IPS-18a (cell line): ENCODE measurements at regions not wholly inside any gene's neighbourhood (a gene's known extent, or its start where the extent isn't known, plus 50 kb on each side); places are given as distances from the start of the nearest gene placed in this dataset.

Experiments
- H3K27ac ChIP-seq: one replicate; pipeline ENCODE4 v1.5.1; 2013; ENCODE audit warnings: low read length
- H3K27me3 ChIP-seq: one replicate; pipeline ENCODE4 v1.6.1; 2013; ENCODE audit warnings: mild to moderate bottlenecking, low read length; ENCODE audit not compliant: control insufficient read depth, insufficient read depth
- H3K36me3 ChIP-seq: one replicate; pipeline ENCODE4 v1.6.1; 2013; ENCODE audit warnings: low read depth, low read length; ENCODE audit not compliant: control insufficient read depth
- H3K4me1 ChIP-seq: one replicate; pipeline ENCODE4 v1.6.1; 2013; ENCODE audit warnings: low read depth, low read length; ENCODE audit not compliant: control insufficient read depth
- H3K4me3 ChIP-seq: one replicate; pipeline ENCODE4 v1.5.1; 2013; ENCODE audit warnings: low read length
- H3K9ac ChIP-seq: one replicate; pipeline ENCODE4 v1.6.1; 2013; ENCODE audit warnings: mild to moderate bottlenecking, low read length, moderate library complexity
- H3K9me3 ChIP-seq: one replicate; pipeline ENCODE4 v1.6.1; 2013; ENCODE audit warnings: low read depth, low read length; ENCODE audit not compliant: control insufficient read depth

DNA sequence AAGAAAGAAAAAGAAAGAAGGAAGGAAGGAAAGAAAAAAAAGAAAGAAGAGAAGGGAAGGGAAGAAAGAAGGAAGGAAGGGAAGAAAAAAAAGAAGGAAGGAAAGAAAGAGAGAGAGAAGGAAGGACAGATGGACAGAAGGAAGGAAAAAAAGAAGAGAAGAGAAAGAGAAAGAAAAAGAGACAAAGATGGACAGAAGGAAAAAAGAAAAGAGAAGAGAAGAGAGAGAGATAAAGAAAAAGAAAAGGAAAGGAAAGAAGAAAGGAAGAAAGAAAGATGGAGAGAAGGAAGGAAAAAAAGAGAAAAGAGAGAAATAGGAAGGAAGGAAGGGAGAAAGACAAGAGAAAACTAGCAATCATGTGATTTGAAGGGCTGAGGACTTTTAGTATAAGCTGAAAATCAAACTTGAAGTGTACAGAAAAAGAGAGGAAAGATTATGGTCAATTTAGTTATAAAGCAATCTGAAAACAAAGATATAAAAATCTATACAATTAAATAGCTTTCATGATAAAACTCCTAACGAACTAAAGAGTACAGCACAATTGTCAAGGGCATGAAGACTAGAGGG, 115.3 kb downstream of the LTN1 start:
- Histone ChIP-seq H3K9ac (no peak overlapping the region), H3K4me3 (no peak overlapping the region), H3K36me3 (peaks cover 45% of the 10 kb centered on the region), H3K4me1 (no peaks in the 10 kb centered on the region), H3K9me3 (no peaks in the 10 kb centered on the region), H3K27me3 (no peaks in the 10 kb centered on the region), H3K27ac (no peak overlapping the region)

DNA sequence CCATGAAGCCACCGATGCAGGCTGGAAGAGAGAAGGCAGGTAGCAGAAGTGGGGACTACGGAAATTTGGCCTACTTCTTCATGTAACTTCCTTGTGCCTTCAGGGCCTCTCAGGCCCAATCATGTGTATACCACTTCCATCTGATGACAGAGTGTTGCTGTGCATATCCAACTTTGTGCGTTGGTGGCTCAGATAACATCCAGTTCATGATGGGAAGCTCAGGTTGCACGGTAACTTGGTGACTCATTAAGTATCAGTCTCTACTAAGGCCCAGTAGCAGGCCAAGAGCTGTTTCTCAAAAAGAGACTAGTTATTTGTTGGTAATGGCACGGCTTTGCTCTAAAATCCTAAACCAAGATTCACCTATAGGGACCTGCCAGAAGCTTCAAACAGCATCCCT, 117.6 kb downstream of the LTN1 start:
- H3K9me3 ChIP-seq = no peaks in the 10 kb centered on the region
- no peak overlapping the region for H3K9ac ChIP-seq
- H3K4me1 ChIP-seq = no peaks in the 10 kb centered on the region
- H3K36me3 ChIP-seq = peaks cover 40% of the 10 kb centered on the region
- no peaks in the 10 kb centered on the region for H3K27me3 ChIP-seq
- H3K4me3 ChIP-seq = no peak overlapping the region
- H3K27ac ChIP-seq = no peak overlapping the region

- Histone ChIP-seq H3K36me3 (peaks cover 37% of the 10 kb centered on the region), H3K9me3 (no peaks in the 10 kb centered on the region), H3K27ac (no peak overlapping the region), H3K27me3 (no peaks in the 10 kb centered on the region), H3K9ac (no peak overlapping the region), H3K4me3 (no peak overlapping the region), H3K4me1 (no peaks in the 10 kb centered on the region)
These were observed 120.5 kb downstream of the LTN1 start for GRCh38 chr21:28872218-28872617.

GRCh38 chr21:28871388-28872010, 121.2 kb downstream of the LTN1 start:
- Histone ChIP-seq H3K27ac (no peak overlapping the region), H3K36me3 (peaks cover 35% of the 10 kb centered on the region), H3K9me3 (no peaks in the 10 kb centered on the region), H3K27me3 (no peaks in the 10 kb centered on the region), H3K4me3 (no peak overlapping the region), H3K4me1 (no peaks in the 10 kb centered on the region), H3K9ac (no peak overlapping the region)

DNA sequence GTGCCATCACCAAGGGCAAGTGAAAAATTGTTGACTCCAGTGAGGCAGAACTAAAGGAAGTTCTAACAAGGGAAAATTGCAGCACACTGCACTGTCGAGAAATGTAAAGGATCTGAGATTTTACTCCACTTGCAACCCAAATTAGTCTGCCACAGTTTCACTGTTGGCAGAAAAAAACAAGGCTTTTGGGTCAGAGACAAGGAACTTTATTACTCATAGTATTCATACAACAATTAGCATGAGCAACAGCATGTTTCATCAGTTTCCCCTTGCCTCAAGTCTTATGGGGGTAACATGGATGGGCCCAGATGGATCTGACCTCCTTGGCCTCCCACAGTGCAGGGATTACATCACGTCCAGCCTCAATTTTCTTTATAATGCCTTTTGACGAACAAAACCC, 125.3 kb downstream of the LTN1 start:
- no peaks in the 10 kb centered on the region for H3K9me3 ChIP-seq
- H3K9ac ChIP-seq = no peak overlapping the region
- H3K4me1 ChIP-seq = no peaks in the 10 kb centered on the region
- no peak overlapping the region for H3K4me3 ChIP-seq
- peaks cover 7% of the 10 kb centered on the region for H3K36me3 ChIP-seq
- H3K27me3 ChIP-seq = no peaks in the 10 kb centered on the region
- no peak overlapping the region for H3K27ac ChIP-seq

- Histone ChIP-seq H3K9ac (no peak overlapping the region), H3K9me3 (no peaks in the 10 kb centered on the region), H3K27me3 (no peaks in the 10 kb centered on the region), H3K27ac (no peak overlapping the region), H3K4me3 (no peak overlapping the region), H3K4me1 (no peaks in the 10 kb centered on the region), H3K36me3 (no peaks in the 10 kb centered on the region)
These were observed 127.0 kb downstream of the LTN1 start for GRCh38 chr21:28865488-28866186.

DNA sequence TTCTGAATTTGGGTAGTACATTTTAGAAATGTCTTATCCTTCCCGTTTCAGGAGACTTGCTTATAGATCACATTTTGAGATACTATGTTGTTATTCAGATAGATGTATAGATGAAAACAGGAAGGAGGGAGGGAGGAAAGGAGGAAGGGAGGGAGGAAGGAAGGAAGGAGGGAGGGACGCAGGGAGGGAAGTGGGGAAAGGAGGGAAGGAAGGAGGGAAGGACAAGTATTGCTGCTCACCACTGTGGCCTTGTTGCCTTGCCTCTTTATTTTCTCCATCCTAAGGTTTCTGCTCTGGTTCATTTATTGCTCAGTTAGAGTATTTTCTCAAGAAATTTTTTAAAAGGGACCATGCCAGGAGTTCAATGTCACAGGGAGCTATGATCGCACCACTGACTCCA, 134.3 kb downstream of the LTN1 start:
- Histone ChIP-seq H3K9me3 (no peaks in the 10 kb centered on the region), H3K27me3 (no peaks in the 10 kb centered on the region), H3K4me3 (no peak overlapping the region), H3K36me3 (no peaks in the 10 kb centered on the region), H3K9ac (no peak overlapping the region), H3K4me1 (peaks cover 3% of the 10 kb centered on the region), H3K27ac (no peak overlapping the region)

GRCh38 chr21:28857752-28858151, 134.9 kb downstream of the LTN1 start:
- Histone ChIP-seq H3K4me3 (no peak overlapping the region), H3K36me3 (no peaks in the 10 kb centered on the region), H3K27me3 (no peaks in the 10 kb centered on the region), H3K9ac (no peak overlapping the region), H3K27ac (no peak overlapping the region), H3K4me1 (peaks cover 3% of the 10 kb centered on the region), H3K9me3 (no peaks in the 10 kb centered on the region)

DNA sequence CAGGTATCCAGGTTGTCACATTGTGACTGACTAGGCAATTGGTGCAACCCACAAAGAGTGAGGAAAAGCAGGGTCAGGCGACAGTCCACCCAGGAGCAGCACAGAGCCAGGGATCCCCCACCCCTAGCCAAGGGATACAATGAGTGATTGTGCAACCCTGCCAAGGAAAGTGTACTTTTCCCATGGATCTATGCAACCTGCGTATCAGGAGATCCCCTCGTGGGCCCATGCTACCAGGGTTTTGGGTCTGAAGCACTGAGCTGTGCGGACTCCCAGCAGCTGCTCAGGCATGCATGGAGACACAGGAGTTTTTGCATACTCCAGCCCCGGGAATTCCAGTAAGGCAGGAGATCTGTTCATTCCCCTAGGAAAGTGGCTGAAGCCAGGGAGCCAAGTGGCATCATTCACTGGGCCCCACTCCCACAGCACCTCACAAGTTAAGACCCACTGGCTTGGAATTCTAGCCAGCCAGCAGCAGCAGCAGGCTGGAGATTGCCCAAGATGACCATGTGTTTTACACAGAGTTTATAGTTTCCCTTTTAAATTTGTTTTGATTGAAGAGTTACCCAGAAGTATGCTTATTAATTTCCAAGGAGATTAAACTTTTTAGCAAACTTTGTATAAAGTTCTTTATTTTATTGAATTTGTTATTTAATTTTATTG, 136.0 kb downstream of the LTN1 start:
- Histone ChIP-seq H3K9ac (no peak overlapping the region), H3K36me3 (no peaks in the 10 kb centered on the region), H3K27me3 (no peaks in the 10 kb centered on the region), H3K27ac (no peak overlapping the region), H3K9me3 (no peaks in the 10 kb centered on the region), H3K4me3 (no peak overlapping the region), H3K4me1 (peaks cover 3% of the 10 kb centered on the region)

DNA sequence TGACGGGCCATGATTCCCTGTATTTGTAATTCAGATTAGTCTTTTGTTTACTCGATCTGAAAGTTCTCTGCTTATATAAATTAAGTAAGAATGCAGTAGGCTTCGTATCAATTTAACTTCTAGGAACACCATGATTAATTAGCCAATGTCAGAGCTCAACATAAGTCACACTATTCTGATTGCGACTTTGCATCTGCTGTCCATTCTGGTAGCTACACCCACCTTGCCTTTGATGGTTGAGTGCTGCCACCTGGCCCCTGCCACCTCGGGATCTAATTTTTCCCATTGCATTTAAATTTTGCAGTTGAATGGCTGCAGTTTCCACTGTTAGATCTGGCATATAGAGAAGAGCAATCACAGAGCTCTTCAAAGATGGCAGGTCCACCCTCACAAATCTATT, 140.0 kb downstream of the LTN1 start:
- Histone ChIP-seq H3K4me3 (no peak overlapping the region), H3K4me1 (peaks cover 3% of the 10 kb centered on the region), H3K9ac (no peak overlapping the region), H3K27me3 (no peaks in the 10 kb centered on the region), H3K27ac (no peak overlapping the region), H3K9me3 (no peaks in the 10 kb centered on the region), H3K36me3 (no peaks in the 10 kb centered on the region)

- Histone ChIP-seq H3K27me3 (no peaks in the 10 kb centered on the region), H3K9me3 (no peaks in the 10 kb centered on the region), H3K4me1 (peaks cover 2% of the 10 kb centered on the region), H3K4me3 (no peak overlapping the region), H3K27ac (no peak overlapping the region), H3K36me3 (no peaks in the 10 kb centered on the region), H3K9ac (no peak overlapping the region)
These were observed 141.0 kb downstream of the LTN1 start for GRCh38 chr21:28851645-28852044.
